ENCODE measurements at regions not wholly inside any gene's neighbourhood (a gene's known extent, or its start where the extent isn't known, plus 50 kb on each side); places are given as distances from the start of the nearest gene placed in this dataset.

- TF ChIP-seq GATA3 (IDR thresholded peaks at IDR 0.05; ENCODE audit: low read depth, low read length) (no peak), GATA2 (IDR thresholded peaks at IDR 0.05; ENCODE audit: low read depth, low read length) (peak; percentile 64)
Measured at GRCh38 chr16:51723036-51723724, 572.1 kb upstream of the SALL1 start.

Data from SH-SY5Y (cell line).